Astrocyte (in vitro differentiated cells and primary cell): ENCODE measurements at regions not wholly inside any gene's neighbourhood (a gene's known extent, or its start where the extent isn't known, plus 50 kb on each side); places are given as distances from the start of the nearest gene placed in this dataset.

Experiments
- DNase-seq: peaks from one replicate; pipeline ENCODE4 v3.0.0-alpha.2; 2010; ENCODE audit warnings: low read depth
- FAIRE-seq: peaks from 2 replicates; lab custom pipeline; 2011; peaks lifted over from hg19 to GRCh38; lab: Jason Lieb, UNC
- H2AFZ ChIP-seq: 2 replicates; pipeline ENCODE4 v1.6.0; 2012; ENCODE audit warnings: low read depth, low read length, inconsistent platforms
- H3K27ac ChIP-seq: 2 replicates; pipeline ENCODE4 v1.5.1; 2011; ENCODE audit warnings: low read depth, low read length, inconsistent platforms
- H3K27me3 ChIP-seq: 2 replicates; pipeline ENCODE4 v1.6.0; 2011; ENCODE audit warnings: low read length, inconsistent platforms; ENCODE audit not compliant: insufficient read depth
- H3K36me3 ChIP-seq: 2 replicates; pipeline ENCODE4 v1.5.1; 2011; ENCODE audit warnings: low read length, inconsistent platforms; ENCODE audit not compliant: insufficient read depth
- H3K4me1 ChIP-seq: 2 replicates; pipeline ENCODE4 v1.5.1; 2011; ENCODE audit warnings: low read length, inconsistent platforms; ENCODE audit not compliant: insufficient read depth
- H3K4me2 ChIP-seq: 2 replicates; pipeline ENCODE4 v1.6.0; 2012; ENCODE audit warnings: low read length, inconsistent platforms
- H3K4me3 ChIP-seq: 2 replicates; pipeline ENCODE4 v1.5.1; 2011; ENCODE audit warnings: low read depth, mild to moderate bottlenecking, low read length, inconsistent platforms; ENCODE audit not compliant: insufficient read depth
- H3K79me2 ChIP-seq: 2 replicates; pipeline ENCODE4 v1.6.0; 2012; ENCODE audit warnings: mild to moderate bottlenecking, low read length, inconsistent platforms; ENCODE audit not compliant: insufficient read depth
- H3K9ac ChIP-seq: 2 replicates; pipeline ENCODE4 v1.6.0; 2012; ENCODE audit warnings: mild to moderate bottlenecking, low read length, inconsistent platforms
- H3K9me3 ChIP-seq: 2 replicates; pipeline ENCODE4 v1.5.1; 2012; ENCODE audit warnings: low read depth, mild to moderate bottlenecking, low read length, inconsistent platforms; ENCODE audit not compliant: insufficient read depth
- H4K20me1 ChIP-seq: 2 replicates; pipeline ENCODE4 v1.6.0; 2012; ENCODE audit warnings: low read length, inconsistent platforms; ENCODE audit not compliant: insufficient read depth
- H3K27ac Mint-ChIP-seq: one replicate; pipeline ENCODE4 v1.8.0; 2021; ENCODE audit warnings: mild to moderate bottlenecking, mixed read lengths; ENCODE audit not compliant: unreplicated experiment
- H3K27me3 Mint-ChIP-seq: one replicate; pipeline ENCODE4 v1.8.0; 2021; ENCODE audit warnings: low read depth, mixed read lengths; ENCODE audit not compliant: unreplicated experiment
- H3K36me3 Mint-ChIP-seq: one replicate; pipeline ENCODE4 v1.8.0; 2021; ENCODE audit warnings: low read depth, mixed read lengths; ENCODE audit not compliant: unreplicated experiment
- H3K4me1 Mint-ChIP-seq: one replicate; pipeline ENCODE4 v1.8.0; 2021; ENCODE audit warnings: low read depth, mixed read lengths; ENCODE audit not compliant: unreplicated experiment
- H3K4me3 Mint-ChIP-seq: one replicate; pipeline ENCODE4 v1.8.0; 2021; ENCODE audit warnings: mild to moderate bottlenecking, moderate library complexity, mixed read lengths; ENCODE audit not compliant: unreplicated experiment
- H3K9me3 Mint-ChIP-seq: one replicate; pipeline ENCODE4 v1.8.0; 2021; ENCODE audit warnings: mild to moderate bottlenecking, mixed read lengths; ENCODE audit not compliant: unreplicated experiment
- CTCF ChIP-seq: IDR thresholded peaks from 2 replicates; pipeline ENCODE4 v1.5.1; 2011; ENCODE audit warnings: low read depth, mild to moderate bottlenecking, inconsistent platforms, low read length, moderate library complexity; ENCODE audit not compliant: insufficient read depth
- EZH2 ChIP-seq: IDR thresholded peaks from 2 replicates; pipeline ENCODE4 v1.6.1; 2012; ENCODE audit warnings: mild to moderate bottlenecking, low read length, inconsistent platforms; ENCODE audit not compliant: insufficient read depth

GRCh38 chr16:61579195-61579594 is 457.0 kb downstream of the CDH8 start:
- no peaks in the 10 kb centered on the region for H4K20me1 ChIP-seq
- no peaks in the 10 kb centered on the region for H3K27me3 Mint-ChIP-seq
- H3K4me2 ChIP-seq: no peak overlapping the region
- TF ChIP-seq CTCF (no peak), EZH2 (no peak)
- H3K9me3 Mint-ChIP-seq: no peaks in the 10 kb centered on the region
- no peaks in the 10 kb centered on the region for H3K4me1 Mint-ChIP-seq
- no peaks in the 10 kb centered on the region for H3K79me2 ChIP-seq
- DNase-seq: no peak
- no peak overlapping the region for H2AFZ ChIP-seq
- H3K27ac Mint-ChIP-seq: no peak overlapping the region
- H3K9ac ChIP-seq: no peak overlapping the region
- H3K27ac ChIP-seq: no peak overlapping the region
- H3K9me3 ChIP-seq: peaks cover 5% of the 10 kb centered on the region
- no peak for FAIRE-seq
- no peaks in the 10 kb centered on the region for H3K36me3 ChIP-seq
- no peak overlapping the region for H3K4me3 Mint-ChIP-seq
- no peaks in the 10 kb centered on the region for H3K27me3 ChIP-seq
- H3K36me3 Mint-ChIP-seq: no peaks in the 10 kb centered on the region
- no peak overlapping the region for H3K4me3 ChIP-seq
- no peaks in the 10 kb centered on the region for H3K4me1 ChIP-seq

- Histone ChIP-seq H3K27me3 (no peaks in the 10 kb centered on the region), H3K36me3 (no peaks in the 10 kb centered on the region), H3K9ac (no peak overlapping the region), H4K20me1 (no peaks in the 10 kb centered on the region), H3K4me3 (no peak overlapping the region), H3K4me1 (no peaks in the 10 kb centered on the region), H3K27ac (no peak overlapping the region), H2AFZ (no peak overlapping the region), H3K4me2 (no peak overlapping the region), H3K9me3 (peaks cover 5% of the 10 kb centered on the region), H3K79me2 (no peaks in the 10 kb centered on the region)
- no peak overlapping the region for H3K27ac Mint-ChIP-seq
- DNase-seq: no peak
- H3K4me3 Mint-ChIP-seq: no peak overlapping the region
- H3K9me3 Mint-ChIP-seq: no peaks in the 10 kb centered on the region
- no peaks in the 10 kb centered on the region for H3K27me3 Mint-ChIP-seq
- no peaks in the 10 kb centered on the region for H3K4me1 Mint-ChIP-seq
- no peaks in the 10 kb centered on the region for H3K36me3 Mint-ChIP-seq
- FAIRE-seq: no peak
- TF ChIP-seq CTCF (no peak), EZH2 (no peak)
Measured at GRCh38 chr16:61576476-61576875, 459.8 kb downstream of the CDH8 start.

DNA sequence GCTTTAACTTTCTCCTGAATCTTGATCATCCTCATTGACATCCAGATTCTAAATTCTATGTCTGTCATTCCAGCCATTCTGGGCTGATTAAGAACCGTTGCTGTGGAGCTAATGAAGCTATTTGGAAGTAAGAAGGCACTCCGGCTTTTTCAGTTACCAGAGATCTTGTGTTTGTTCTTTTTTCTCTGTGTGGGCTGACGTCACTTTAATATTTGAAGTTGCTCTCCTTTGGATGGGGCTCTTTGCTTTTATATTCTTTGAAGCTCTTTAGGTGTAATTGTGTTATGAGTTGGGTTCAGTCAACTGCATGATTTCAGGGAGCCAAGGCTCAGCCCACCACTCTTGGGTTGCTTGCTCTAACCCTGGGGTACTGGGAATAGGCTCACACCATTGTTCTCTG is 460.6 kb downstream of the CDH8 start:
- H3K9me3 ChIP-seq: peaks cover 5% of the 10 kb centered on the region
- no peaks in the 10 kb centered on the region for H3K4me1 Mint-ChIP-seq
- DNase-seq (no peak), FAIRE-seq (no peak)
- H2AFZ ChIP-seq: no peak overlapping the region
- no peak overlapping the region for H3K4me3 Mint-ChIP-seq
- no peaks in the 10 kb centered on the region for H3K27me3 ChIP-seq
- no peaks in the 10 kb centered on the region for H3K79me2 ChIP-seq
- no peaks in the 10 kb centered on the region for H3K36me3 ChIP-seq
- no peak overlapping the region for H3K27ac Mint-ChIP-seq
- no peak overlapping the region for H3K27ac ChIP-seq
- H3K9ac ChIP-seq: no peak overlapping the region
- no peak overlapping the region for H3K4me2 ChIP-seq
- no peaks in the 10 kb centered on the region for H4K20me1 ChIP-seq
- TF ChIP-seq CTCF (no peak), EZH2 (no peak)
- H3K36me3 Mint-ChIP-seq: no peaks in the 10 kb centered on the region
- no peaks in the 10 kb centered on the region for H3K27me3 Mint-ChIP-seq
- no peaks in the 10 kb centered on the region for H3K4me1 ChIP-seq
- no peak overlapping the region for H3K4me3 ChIP-seq
- no peaks in the 10 kb centered on the region for H3K9me3 Mint-ChIP-seq
